Pons (tissue), 1 donor: ENCODE measurements at regions not wholly inside any gene's neighbourhood (a gene's known extent, or its start where the extent isn't known, plus 50 kb on each side); places are given as distances from the start of the nearest gene placed in this dataset.
"Not testable (repeated sequence)": the region's sequence is repeated elsewhere in the genome, so short reads cannot be mapped to it uniquely, and the experiment has no call there.

Experiments
- DNase-seq: peaks from one replicate; pipeline ENCODE4 v3.0.0-alpha.2; 2016; ENCODE audit warnings: low spot score

GRCh38 chr2:137888845-137889244 is 75.4 kb upstream of the HNMT start:
- DNase-seq: no peak

GRCh38 chr2:137892739-137893138 is 71.5 kb upstream of the HNMT start:
- no peak for DNase-seq

GRCh38 chr2:137893145-137893544 is 71.1 kb upstream of the HNMT start:
- no peak for DNase-seq

GRCh38 chr2:137896467-137896866 is 67.8 kb upstream of the HNMT start:
- no peak for DNase-seq

- DNase-seq: no peak
Observed at GRCh38 chr2:137897082-137897481, 67.2 kb upstream of the HNMT start.

- no peak for DNase-seq
Observed at GRCh38 chr2:137900421-137901141, 63.7 kb upstream of the HNMT start.

- peak; percentile 42 for DNase-seq
Observed at GRCh38 chr2:137910641-137911040, 53.6 kb upstream of the HNMT start.

GRCh38 chr2:137912371-137912770 is 51.9 kb upstream of the HNMT start:
- DNase-seq: no peak

- DNase-seq: no peak
Observed at GRCh38 chr2:137913169-137913568, 51.1 kb upstream of the HNMT start.

- DNase-seq: not testable (repeated sequence)
Observed at GRCh38 chr2:137913648-137914047, 50.6 kb upstream of the HNMT start.
